ENCODE measurements at regions not wholly inside any gene's neighbourhood (a gene's known extent, or its start where the extent isn't known, plus 50 kb on each side); places are given as distances from the start of the nearest gene placed in this dataset.

DNA sequence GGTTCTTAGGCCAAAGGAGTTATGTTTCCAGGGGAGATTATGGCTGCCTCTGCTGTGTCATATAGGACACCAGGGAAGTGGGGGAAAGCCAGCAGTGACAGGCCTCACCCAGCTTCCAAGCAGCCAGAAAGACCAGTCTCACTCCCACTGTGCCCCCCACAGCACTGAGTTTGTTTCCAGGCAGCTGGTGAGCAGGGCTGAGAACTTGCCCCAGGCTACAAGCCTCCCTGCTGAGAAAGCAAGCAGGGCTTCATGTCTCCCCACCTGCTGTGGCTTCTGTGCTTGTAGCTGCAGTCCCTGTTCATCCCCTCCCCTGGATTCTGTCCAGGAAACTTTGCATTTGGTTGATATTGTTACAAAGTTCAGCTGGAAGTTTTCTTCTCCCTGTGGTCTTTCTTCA is 376.3 kb downstream of the PDCD6IP start:
- ChIA-PET POLR2A (no interaction called here), CTCF (no interaction called here)
- Mint-ChIP-seq H3K4me3 (no peak overlapping the region), H3K36me3 (ENCODE audit: low read depth) (no peaks in the 10 kb centered on the region), H3K4me1 (no peaks in the 10 kb centered on the region), H3K27ac (no peak overlapping the region), H3K9me3 (peaks cover 2% of the 10 kb centered on the region), H3K27me3 (no peaks in the 10 kb centered on the region)
- DNase-seq (no peak), ATAC-seq (ENCODE audit: low read depth) (no peak)
- intact Hi-C loops (cut with micrococcal nuclease), result no loop called here
- TF ChIP-seq CTCF (IDR thresholded peaks at IDR 0.05), result no peak

- no peaks in the 10 kb centered on the region for H3K4me1 Mint-ChIP-seq
- ChIA-PET POLR2A (no interaction called here), CTCF (no interaction called here)
- H3K27ac Mint-ChIP-seq, result no peak overlapping the region
- H3K27me3 Mint-ChIP-seq, result no peaks in the 10 kb centered on the region
- TF ChIP-seq CTCF (IDR thresholded peaks at IDR 0.05), result no peak
- no peaks in the 10 kb centered on the region for H3K36me3 Mint-ChIP-seq (ENCODE audit: low read depth)
- no peak for DNase-seq
- H3K9me3 Mint-ChIP-seq, result peaks cover 2% of the 10 kb centered on the region
- H3K4me3 Mint-ChIP-seq, result no peak overlapping the region
- no peak for ATAC-seq (ENCODE audit: low read depth)
- intact Hi-C loops (cut with micrococcal nuclease), result no loop called here
Measured at GRCh38 chr3:34175636-34176176, 377.3 kb downstream of the PDCD6IP start.

DNA sequence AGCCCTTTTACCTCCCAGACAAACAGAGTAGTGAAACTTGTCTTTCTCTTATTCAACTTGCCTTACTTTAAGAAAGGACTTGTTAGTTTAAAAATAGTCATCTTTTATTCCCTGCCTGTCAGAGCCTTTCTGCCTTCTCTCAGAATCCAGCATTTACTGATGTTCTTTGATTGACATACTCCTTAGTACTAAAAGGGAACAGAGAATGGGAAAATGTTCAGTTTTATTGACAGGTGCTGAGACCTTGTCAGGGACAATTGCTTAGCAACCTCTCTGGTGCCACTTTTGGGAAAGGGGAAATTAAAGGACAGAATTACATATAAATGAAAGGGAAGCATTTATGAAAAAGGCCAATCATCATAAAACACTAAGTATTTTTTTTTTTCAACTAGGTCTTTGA is 378.3 kb downstream of the PDCD6IP start:
- no peak overlapping the region for H3K27ac Mint-ChIP-seq
- POLR2A ChIA-PET, result no interaction called here
- H3K27me3 Mint-ChIP-seq, result no peaks in the 10 kb centered on the region
- DNase-seq (no peak), ATAC-seq (ENCODE audit: low read depth) (no peak)
- no peaks in the 10 kb centered on the region for H3K36me3 Mint-ChIP-seq (ENCODE audit: low read depth)
- CTCF ChIA-PET, result no interaction called here
- peaks cover 2% of the 10 kb centered on the region for H3K9me3 Mint-ChIP-seq
- no peak for TF ChIP-seq CTCF (IDR thresholded peaks at IDR 0.05)
- H3K4me3 Mint-ChIP-seq, result no peak overlapping the region
- no peaks in the 10 kb centered on the region for H3K4me1 Mint-ChIP-seq
- intact Hi-C loops (cut with micrococcal nuclease), result no loop called here

- H3K27ac Mint-ChIP-seq, result no peak overlapping the region
Measured at GRCh38 chr3:34178415-34178814, 380.0 kb downstream of the PDCD6IP start.

DNA sequence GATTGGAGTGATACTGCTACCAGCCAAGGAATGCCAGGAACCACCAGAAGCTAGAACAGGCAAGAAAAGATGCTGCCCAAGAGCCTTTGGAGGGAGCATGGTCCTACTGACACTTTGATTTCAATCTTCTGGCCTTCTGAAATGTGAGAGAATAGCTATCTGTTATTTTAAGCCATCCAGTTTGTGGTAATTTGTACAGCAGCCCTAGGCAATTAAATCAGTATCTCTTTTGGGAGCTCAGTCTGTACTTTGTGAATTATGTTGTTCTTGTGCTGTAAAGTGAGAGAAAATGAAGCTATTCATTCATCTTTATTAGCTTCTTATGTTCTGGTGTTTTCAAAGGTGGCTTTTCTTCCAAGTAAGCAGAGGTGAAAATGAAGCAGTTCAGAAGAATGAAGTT is 381.3 kb downstream of the PDCD6IP start:
- Mint-ChIP-seq H3K4me1 (peaks cover 9% of the 10 kb centered on the region), H3K27ac (no peak overlapping the region), H3K27me3 (no peaks in the 10 kb centered on the region), H3K4me3 (no peak overlapping the region), H3K9me3 (no peaks in the 10 kb centered on the region), H3K36me3 (ENCODE audit: low read depth) (no peaks in the 10 kb centered on the region)
- DNase-seq (no peak), ATAC-seq (ENCODE audit: low read depth) (no peak)
- TF ChIP-seq CTCF (IDR thresholded peaks at IDR 0.05), result no peak
- CTCF ChIA-PET, result no interaction called here
- POLR2A ChIA-PET, result no interaction called here
- intact Hi-C loops (cut with micrococcal nuclease), result no loop called here

More at GRCh38 chr3:34178415-34178814, 380.0 kb downstream of the PDCD6IP start:
- intact Hi-C loops (cut with micrococcal nuclease), result no loop called here
- no peak for TF ChIP-seq CTCF (IDR thresholded peaks at IDR 0.05)
- DNase-seq (no peak), ATAC-seq (ENCODE audit: low read depth) (no peak)
- no peaks in the 10 kb centered on the region for H3K27me3 Mint-ChIP-seq
- no peaks in the 10 kb centered on the region for H3K36me3 Mint-ChIP-seq (ENCODE audit: low read depth)
- ChIA-PET CTCF (no interaction called here), POLR2A (no interaction called here)
- no peaks in the 10 kb centered on the region for H3K9me3 Mint-ChIP-seq
- peaks cover 4% of the 10 kb centered on the region for H3K4me1 Mint-ChIP-seq
- no peak overlapping the region for H3K4me3 Mint-ChIP-seq

Measured in activated B cell treated with CpG ODN at 0.5 μM for 24 hours (primary cell).